Left ventricle myocardium inferior (tissue), 1 donor: ENCODE measurements at regions not wholly inside any gene's neighbourhood (a gene's known extent, or its start where the extent isn't known, plus 50 kb on each side); places are given as distances from the start of the nearest gene placed in this dataset.

Experiments used
- DNase-seq: peaks from one replicate; pipeline ENCODE4 v3.0.0-alpha.2; 2020
- H3K27ac ChIP-seq: fragments of 200-600 bp; replicated peaks from 2 replicates; pipeline ENCODE4 v1.8.0; 2021
- H3K27me3 ChIP-seq: fragments of 200-600 bp; 2 replicates; pipeline ENCODE4 v1.8.0; 2021; ENCODE audit warnings: low read depth
- H3K36me3 ChIP-seq: fragments of 200-600 bp; 2 replicates; pipeline ENCODE4 v1.8.0; 2021
- H3K4me1 ChIP-seq: fragments of 200-600 bp; 2 replicates; pipeline ENCODE4 v1.8.0; 2021
- H3K4me3 ChIP-seq: fragments of 200-600 bp; 2 replicates; pipeline ENCODE4 v1.8.0; 2021; ENCODE audit warnings: mild to moderate bottlenecking, moderate library complexity
- H3K9me3 ChIP-seq: fragments of 200-600 bp; replicated peaks from 2 replicates; pipeline ENCODE4 v1.8.0; 2021
- CTCF ChIP-seq: fragments of 200-600 bp; IDR thresholded peaks from 2 replicates; pipeline ENCODE4 v1.8.0; 2021; ENCODE audit warnings: antibody characterized with exemption, mild to moderate bottlenecking, borderline replicate concordance
- intact Hi-C: fragments of 100-400 bp; cut with micrococcal nuclease; formaldehyde crosslinking; loops from one replicate; pipeline ENCODE4 v1.11.0; 2022
- donor health status: DM: no; HTN: yes; CAD: no; lungs with severe emphysema.

DNA sequence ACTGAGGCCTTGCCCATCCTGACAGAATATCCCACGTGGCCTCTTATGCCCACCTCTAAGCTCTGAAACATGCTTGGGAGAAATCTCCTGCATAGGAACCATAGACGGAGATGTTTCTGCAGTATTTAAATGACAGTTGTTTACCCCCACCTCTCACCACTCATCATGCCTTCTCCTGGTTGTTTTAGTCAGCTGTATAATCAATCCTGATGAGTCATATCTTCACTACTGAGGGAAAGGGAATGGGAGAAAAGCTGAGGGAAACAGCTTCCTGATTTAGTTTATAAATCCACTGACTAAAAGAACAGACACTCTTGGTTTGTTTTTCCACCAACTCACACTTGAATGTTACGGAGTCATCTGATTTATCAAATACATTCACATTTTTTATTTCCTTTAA lies 113.2 kb upstream of the TENT5A start:
- H3K9me3 ChIP-seq = no peaks in the 10 kb centered on the region
- no peak for DNase-seq
- H3K27me3 ChIP-seq = no peaks in the 10 kb centered on the region
- H3K4me1 ChIP-seq = peaks cover 16% of the 10 kb centered on the region
- H3K36me3 ChIP-seq = no peaks in the 10 kb centered on the region
- no peak overlapping the region for H3K27ac ChIP-seq
- no peak overlapping the region for H3K4me3 ChIP-seq
- intact Hi-C loops = no loop called here
- no peak for TF ChIP-seq CTCF

GRCh38 chr6:81864124-81864523 lies 111.6 kb upstream of the TENT5A start:
- intact Hi-C loops = no loop called here
- H3K4me1 ChIP-seq = peaks cover 32% of the 10 kb centered on the region

GRCh38 chr6:81863123-81863522 lies 110.6 kb upstream of the TENT5A start:
- H3K36me3 ChIP-seq = no peaks in the 10 kb centered on the region
- no peak overlapping the region for H3K4me3 ChIP-seq
- intact Hi-C loops = no loop called here
- no peaks in the 10 kb centered on the region for H3K9me3 ChIP-seq
- peak overlapping the region; percentile 18 for H3K27ac ChIP-seq
- H3K27me3 ChIP-seq = no peaks in the 10 kb centered on the region
- TF ChIP-seq CTCF = no peak
- peaks cover 42% of the 10 kb centered on the region for H3K4me1 ChIP-seq
- DNase-seq = no peak

More at GRCh38 chr6:81864124-81864523, 111.6 kb upstream of the TENT5A start:
- Histone ChIP-seq H3K27me3 (no peaks in the 10 kb centered on the region), H3K9me3 (no peaks in the 10 kb centered on the region), H3K27ac (no peak overlapping the region), H3K4me3 (no peak overlapping the region), H3K36me3 (no peaks in the 10 kb centered on the region)
- no peak for TF ChIP-seq CTCF
- DNase-seq = no peak

DNA sequence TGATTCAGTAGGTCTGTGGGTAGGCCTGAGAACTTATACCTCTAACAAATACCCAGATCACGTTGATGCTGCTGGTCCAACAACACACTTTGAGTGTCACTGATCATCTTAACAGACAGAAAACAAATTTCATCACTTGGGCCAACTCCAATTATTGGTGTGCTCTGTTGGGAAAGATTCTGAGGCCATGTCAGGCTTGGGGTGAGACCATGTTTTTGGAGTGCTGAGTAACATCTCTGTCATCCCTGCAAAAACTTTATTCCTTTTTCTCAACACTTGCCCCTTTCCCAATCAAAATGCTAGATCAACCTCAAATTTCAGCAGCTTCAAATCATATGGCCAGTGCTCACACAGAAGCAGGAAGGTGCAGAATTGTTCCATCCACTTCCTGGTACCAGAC lies 108.8 kb upstream of the TENT5A start:
- Histone ChIP-seq H3K27me3 (no peaks in the 10 kb centered on the region), H3K4me1 (peaks cover 49% of the 10 kb centered on the region), H3K9me3 (no peaks in the 10 kb centered on the region), H3K4me3 (no peak overlapping the region), H3K27ac (peak overlapping the region; percentile 56), H3K36me3 (no peaks in the 10 kb centered on the region)
- no peak for DNase-seq
- no peak for TF ChIP-seq CTCF
- intact Hi-C loops = no loop called here

DNA sequence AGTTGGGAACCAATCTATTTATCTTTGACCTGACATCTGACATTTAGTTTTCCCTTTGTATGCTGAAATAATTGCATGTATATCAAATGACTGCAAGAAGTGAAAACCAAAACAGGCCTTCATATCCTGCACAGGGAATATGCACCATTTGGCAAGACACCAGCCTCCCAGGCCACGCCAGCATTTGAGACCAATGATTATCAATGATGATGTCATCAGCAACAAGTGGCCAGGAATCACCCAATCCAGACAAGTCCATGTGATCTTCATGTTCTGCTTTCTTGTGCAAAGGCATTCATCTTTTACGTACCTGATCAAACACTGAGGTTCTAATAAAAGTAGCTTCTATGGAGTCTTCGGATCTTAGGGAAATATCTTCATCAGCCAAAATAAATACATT lies 107.4 kb upstream of the TENT5A start:
- intact Hi-C loops = no loop called here
- Histone ChIP-seq H3K27ac (peak overlapping the region; percentile 56), H3K27me3 (no peaks in the 10 kb centered on the region), H3K4me3 (no peak overlapping the region), H3K4me1 (peaks cover 49% of the 10 kb centered on the region), H3K9me3 (no peaks in the 10 kb centered on the region), H3K36me3 (no peaks in the 10 kb centered on the region)
- DNase-seq = peak; percentile 46
- no peak for TF ChIP-seq CTCF

- Histone ChIP-seq H3K27me3 (no peaks in the 10 kb centered on the region), H3K4me3 (no peak overlapping the region), H3K27ac (peak overlapping the region; percentile 56), H3K9me3 (no peaks in the 10 kb centered on the region), H3K36me3 (no peaks in the 10 kb centered on the region), H3K4me1 (peaks cover 43% of the 10 kb centered on the region)
- intact Hi-C loops = no loop called here
- no peak for TF ChIP-seq CTCF
- DNase-seq = no peak
Measured at GRCh38 chr6:81857812-81858211, 105.3 kb upstream of the TENT5A start.
